ENCODE measurements at regions not wholly inside any gene's neighbourhood (a gene's known extent, or its start where the extent isn't known, plus 50 kb on each side); places are given as distances from the start of the nearest gene placed in this dataset.
A peak's percentile ranks its signal among the peaks of the same experiment; 100 is the strongest.

GRCh38 chr11:92866679-92867282, 102.7 kb upstream of the MTNR1B start:
- Histone ChIP-seq H3K27me3 (no peaks in the 10 kb centered on the region), H3K36me3 (no peaks in the 10 kb centered on the region), H3K27ac (no peak overlapping the region), H3K4me3 (no peak overlapping the region), H3K9me3 (no peaks in the 10 kb centered on the region), H3K4me1 (peaks cover 0 to 3% (median 0%) of the 10 kb centered on the region in 12 donors)
- no peak for TF ChIP-seq POLR2A (IDR thresholded peaks at IDR 0.05)
- TF ChIP-seq CTCF (IDR thresholded peaks at IDR 0.05) = no peak
- peak in 3 of 4 donors; percentile 35 to 68 (median 48) for ATAC-seq
- intact Hi-C loops (cut with DNase I) = loop anchor here in 1 of 10 donors (10.0 kb wide), 1 partner anchor 162 kb away; no protein-coding TSS in a partner anchor
- WGBS, 4 donors = 69 to 89% (median 74%) methylated on average over 6 to 38 of the region's 38 CpGs
- peak in 4 of 5 donors; percentile 8 to 59 (median 31) for DNase-seq

- H3K27ac ChIP-seq = no peak overlapping the region
- H3K4me3 ChIP-seq = no peak overlapping the region
- intact Hi-C loops (cut with DNase I) = loop anchor here in 1 of 10 donors (10.0 kb wide), 1 partner anchor 163 kb away; no protein-coding TSS in a partner anchor
- ATAC-seq = no peak
- 80 to 86% (median 85%) methylated on average over 9 of the region's 9 CpGs for WGBS, 4 donors
- DNase-seq = no peak
- H3K27me3 ChIP-seq = no peaks in the 10 kb centered on the region
- TF ChIP-seq POLR2A (IDR thresholded peaks at IDR 0.05) = no peak
- no peak for TF ChIP-seq CTCF (IDR thresholded peaks at IDR 0.05)
- H3K36me3 ChIP-seq = no peaks in the 10 kb centered on the region
- peaks cover 0 to 3% (median 0%) of the 10 kb centered on the region in 12 donors for H3K4me1 ChIP-seq
- no peaks in the 10 kb centered on the region for H3K9me3 ChIP-seq
These were observed 101.4 kb upstream of the MTNR1B start for GRCh38 chr11:92867913-92868619.

GRCh38 chr11:92869716-92870115, 99.7 kb upstream of the MTNR1B start:
- no peak for DNase-seq
- 45 to 69% (median 58%) methylated on average over 1 of the region's 1 CpG for WGBS, 4 donors
- no peaks in the 10 kb centered on the region for H3K27me3 ChIP-seq
- intact Hi-C loops (cut with DNase I) = loop anchor here in 1 of 10 donors (10.0 kb wide), 1 partner anchor 165 kb away; no protein-coding TSS in a partner anchor
- ATAC-seq = no peak
- TF ChIP-seq CTCF (IDR thresholded peaks at IDR 0.05) (no peak), POLR2A (IDR thresholded peaks at IDR 0.05) (no peak)
- H3K4me1 ChIP-seq = peaks cover 0 to 3% (median 0%) of the 10 kb centered on the region in 12 donors
- no peak overlapping the region for H3K4me3 ChIP-seq
- no peaks in the 10 kb centered on the region for H3K36me3 ChIP-seq
- no peak overlapping the region for H3K27ac ChIP-seq
- H3K9me3 ChIP-seq = no peaks in the 10 kb centered on the region

GRCh38 chr11:92870196-92870832, 99.1 kb upstream of the MTNR1B start:
- Histone ChIP-seq H3K27me3 (no peaks in the 10 kb centered on the region), H3K4me3 (no peak overlapping the region), H3K9me3 (no peaks in the 10 kb centered on the region), H3K27ac (no peak overlapping the region), H3K36me3 (no peaks in the 10 kb centered on the region), H3K4me1 (peaks cover 0 to 3% (median 0%) of the 10 kb centered on the region in 12 donors)
- intact Hi-C loops (cut with DNase I) = no loop called here
- no peak for DNase-seq
- TF ChIP-seq POLR2A (IDR thresholded peaks at IDR 0.05) = no peak
- no peak for TF ChIP-seq CTCF (IDR thresholded peaks at IDR 0.05)
- 69 to 75% (median 73%) methylated on average over 4 of the region's 4 CpGs for WGBS, 4 donors
- peak in 3 of 4 donors; percentile 69 to 77 (median 72) for ATAC-seq

Measured in heart left ventricle (tissue), 16 donors.